HepG2 (cell line): ENCODE measurements at regions not wholly inside any gene's neighbourhood (a gene's known extent, or its start where the extent isn't known, plus 50 kb on each side); places are given as distances from the start of the nearest gene placed in this dataset.
A peak's percentile ranks its signal among the peaks of the same experiment; 100 is the strongest.

Experiments
- BORCS8-MEF2B ChIP-seq: sonication (generic); formaldehyde crosslinking; IDR thresholded peaks from 2 replicates; pipeline ENCODE4 v1.8.0; 2022; ENCODE audit warnings: mild to moderate bottlenecking, missing genetic modification reagents
- EP300 ChIP-seq, 3 experiments: sonication (generic) in 1 of 3; formaldehyde crosslinking in 1 of 3; IDR thresholded peaks; 2 replicates each; pipeline versions ENCODE4 v1.5.1 to v1.6.1; 2011 to 2020; ENCODE audit warnings: low read depth in 2 of 3, low read length in 2 of 3, borderline replicate concordance in 1 of 3, improper control_type of control experiment in 1 of 3, mild to moderate bottlenecking in 1 of 3, missing genetic modification reagents in 1 of 3, moderate library complexity in 1 of 3
- FOSL2 ChIP-seq: sonication (generic); formaldehyde crosslinking; IDR thresholded peaks from 2 replicates; pipeline ENCODE4 v1.4.0; 2020; ENCODE audit warnings: missing genetic modification reagents
- FOXO1 ChIP-seq: sonication (generic); formaldehyde crosslinking; IDR thresholded peaks from 2 replicates; pipeline ENCODE4 v1.4.0; 2020; ENCODE audit warnings: missing genetic modification reagents
- HNRNPLL ChIP-seq: fragments of 200-400 bp; formaldehyde crosslinking; IDR thresholded peaks from 2 replicates; pipeline ENCODE4 v1.6.1; 2017; ENCODE audit warnings: mild to moderate bottlenecking, low read depth, low read length; ENCODE audit not compliant: poor library complexity, severe bottlenecking
- HOMEZ ChIP-seq: IDR thresholded peaks from 2 replicates; pipeline ENCODE4 v1.6.1; 2016; ENCODE audit warnings: low read depth
- KDM1A ChIP-seq: IDR thresholded peaks from 2 replicates; pipeline ENCODE4 v1.6.1; 2016; ENCODE audit warnings: missing compliant biosample characterization
- KDM2A ChIP-seq: sonication (generic); formaldehyde crosslinking; IDR thresholded peaks from 2 replicates; pipeline ENCODE4 v1.4.0; 2020; ENCODE audit warnings: low read depth, missing genetic modification reagents, borderline replicate concordance
- KMT2A ChIP-seq: sonication (generic); formaldehyde crosslinking; IDR thresholded peaks from 2 replicates; pipeline ENCODE4 v1.4.0; 2020; ENCODE audit warnings: missing genetic modification reagents
- MAZ ChIP-seq, 2 experiments: sonication (generic) in 1 of 2; formaldehyde crosslinking in 1 of 2; IDR thresholded peaks; 2 replicates each; pipeline versions ENCODE4 v1.5.0 to v1.6.1; 2012 to 2020; ENCODE audit warnings: low read depth in 2 of 2, mild to moderate bottlenecking in 2 of 2, borderline replicate concordance in 1 of 2, improper control_type of control experiment in 1 of 2, low read length in 1 of 2, missing genetic modification reagents in 1 of 2, moderate library complexity in 1 of 2
- MED1 ChIP-seq: sonication (generic); formaldehyde crosslinking; IDR thresholded peaks from 2 replicates; pipeline ENCODE4 v1.4.0; 2020; ENCODE audit warnings: missing genetic modification reagents
- POLR2A ChIP-seq, 2 experiments: IDR thresholded peaks; 2 replicates each; pipeline ENCODE4 v1.6.1; 2011; ENCODE audit warnings: low read depth in 2 of 2, low read length in 2 of 2, mild to moderate bottlenecking in 1 of 2, moderate library complexity in 1 of 2; ENCODE audit not compliant: insufficient read depth in 1 of 2
- PTBP1 ChIP-seq: fragments of 200-400 bp; formaldehyde crosslinking; IDR thresholded peaks from 2 replicates; pipeline ENCODE4 v1.6.1; 2018; ENCODE audit warnings: low read length, low read depth; ENCODE audit not compliant: poor library complexity, severe bottlenecking
- RARA ChIP-seq: IDR thresholded peaks from 2 replicates; pipeline ENCODE4 v1.6.1; 2016; ENCODE audit warnings: missing genetic modification reagents, missing compliant biosample characterization
- REPIN1 ChIP-seq: sonication (generic); formaldehyde crosslinking; IDR thresholded peaks from 2 replicates; pipeline ENCODE4 v1.8.0; 2022; ENCODE audit warnings: missing genetic modification reagents, low read depth, mild to moderate bottlenecking, borderline replicate concordance
- RERE ChIP-seq: IDR thresholded peaks from 2 replicates; pipeline ENCODE4 v1.6.1; 2016; ENCODE audit warnings: low read depth, missing genetic modification reagents, missing compliant biosample characterization
- TEAD3 ChIP-seq: optimal IDR thresholded peaks from 2 replicates; pipeline ENCODE3; 2016; ENCODE audit warnings: borderline replicate concordance
- XBP1 ChIP-seq: sonication (generic); formaldehyde crosslinking; IDR thresholded peaks from 2 replicates; pipeline ENCODE4 v1.5.0; 2020; ENCODE audit warnings: missing genetic modification reagents
- ZBTB21 ChIP-seq: sonication (generic); formaldehyde crosslinking; IDR thresholded peaks from 2 replicates; pipeline ENCODE4 v1.4.0; 2020; ENCODE audit warnings: missing genetic modification reagents
- ZBTB7B ChIP-seq: sonication (generic); formaldehyde crosslinking; IDR thresholded peaks from 2 replicates; pipeline ENCODE4 v1.4.0; 2020; ENCODE audit warnings: missing genetic modification reagents
- ZMYM4 ChIP-seq: sonication (generic); formaldehyde crosslinking; IDR thresholded peaks from 2 replicates; pipeline ENCODE4 v1.8.1; 2023; ENCODE audit warnings: mild to moderate bottlenecking, missing genetic modification reagents
- ZNF124 ChIP-seq: sonication (generic); formaldehyde crosslinking; IDR thresholded peaks from 2 replicates; pipeline ENCODE4 v1.4.0; 2020; ENCODE audit warnings: missing genetic modification reagents
- ZNF264 ChIP-seq: sonication (generic); formaldehyde crosslinking; IDR thresholded peaks from 2 replicates; pipeline ENCODE4 v1.4.0; 2020; ENCODE audit warnings: missing genetic modification reagents
- ZNF335 ChIP-seq: sonication (generic); formaldehyde crosslinking; IDR thresholded peaks from 2 replicates; pipeline ENCODE4 v1.4.0; 2020; ENCODE audit warnings: missing genetic modification reagents

- TF ChIP-seq MAZ (IDR thresholded peaks at IDR 0.05; ENCODE audit: borderline replicate concordance, low read depth, low read length) (0 out of 2 replicates have a peak, but pooled peaks have one; percentile 26), MAZ (CRISPR knock-in tag; IDR thresholded peaks at IDR 0.05; ENCODE audit: low read depth) (no peak), ZNF264 (CRISPR knock-in tag) (0 out of 2 replicates have a peak, but pooled peaks have one; percentile 41), REPIN1 (CRISPR knock-in tag) (0 out of 2 replicates have a peak, but pooled peaks have one; percentile 25), KDM1A (0 out of 2 replicates have a peak, but pooled peaks have one; percentile 55), POLR2A (IDR thresholded peaks at IDR 0.05; ENCODE audit: insufficient read depth in 1 of 2, low read depth in 2 of 2, low read length in 2 of 2) (no peak), XBP1 (CRISPR knock-in tag) (0 out of 2 replicates have a peak, but pooled peaks have one; percentile 76), ZMYM4 (CRISPR knock-in tag) (0 out of 2 replicates have a peak, but pooled peaks have one; percentile 39), FOSL2 (CRISPR knock-in tag) (peak; percentile 46; the same call in 1 of the 2 replicates), HOMEZ (CRISPR knock-in tag) (peak; percentile 66; the same call in 1 of the 2 replicates), MED1 (CRISPR knock-in tag) (peak; percentile 49; the same call in 1 of the 2 replicates), ZNF335 (0 out of 2 replicates have a peak, but pooled peaks have one; percentile 29), ZBTB7B (CRISPR knock-in tag) (0 out of 2 replicates have a peak, but pooled peaks have one; percentile 33), PTBP1 (no peak), ZNF124 (CRISPR knock-in tag) (0 out of 2 replicates have a peak, but pooled peaks have one; percentile 36), ZBTB21 (no peak), KDM2A (CRISPR knock-in tag) (peak; percentile 80), FOXO1 (0 out of 2 replicates have a peak, but pooled peaks have one; percentile 19), TEAD3 (CRISPR knock-in tag) (peak; percentile 33), EP300 (IDR thresholded peaks at IDR 0.05; ENCODE audit: low read depth in 2 of 2, low read length in 2 of 2) (0 out of 4 replicates have a peak, but pooled peaks of 1 of the 2 experiments have one; percentile 14), EP300 (CRISPR knock-in tag; IDR thresholded peaks at IDR 0.05; ENCODE audit: borderline replicate concordance) (no peak), BORCS8-MEF2B (0 out of 2 replicates have a peak, but pooled peaks have one; percentile 28), HNRNPLL (peak; percentile 39), RARA (CRISPR knock-in tag) (peak; percentile 49), KMT2A (0 out of 2 replicates have a peak, but pooled peaks have one; percentile 26), RERE (CRISPR knock-in tag) (no peak)
Measured at GRCh38 chr1:67500413-67500959, 70.3 kb upstream of the SERBP1 start (continued).
